GM19025 (cell line): ENCODE measurements at regions not wholly inside any gene's neighbourhood (a gene's known extent, or its start where the extent isn't known, plus 50 kb on each side); places are given as distances from the start of the nearest gene placed in this dataset.

ENCODE experiments used
- ATAC-seq: cut with Tn5 transposase; IDR thresholded peaks from one replicate; pipeline ENCODE4 v1.9.1; 2021; ENCODE audit warnings: mild to moderate bottlenecking, low read depth, moderate library complexity; ENCODE audit not compliant: unreplicated experiment

GRCh38 chr1:221905802-221906201 is 163.9 kb upstream of the DUSP10 start:
- no peak for ATAC-seq

GRCh38 chr1:221904319-221904718 is 162.4 kb upstream of the DUSP10 start:
- no peak for ATAC-seq

GRCh38 chr1:221903594-221903993 is 161.7 kb upstream of the DUSP10 start:
- ATAC-seq: no peak

GRCh38 chr1:221902961-221903360 is 161.1 kb upstream of the DUSP10 start:
- no peak for ATAC-seq

GRCh38 chr1:221900678-221901077 is 158.8 kb upstream of the DUSP10 start:
- ATAC-seq: no peak

GRCh38 chr1:221897321-221897721 is 155.4 kb upstream of the DUSP10 start:
- ATAC-seq: no peak

GRCh38 chr1:221892301-221892830 is 150.5 kb upstream of the DUSP10 start:
- ATAC-seq: no peak

GRCh38 chr1:221891708-221892107 is 149.8 kb upstream of the DUSP10 start:
- ATAC-seq: no peak

GRCh38 chr1:221888801-221889200 is 146.9 kb upstream of the DUSP10 start:
- ATAC-seq: no peak

GRCh38 chr1:221888218-221888617 is 146.3 kb upstream of the DUSP10 start:
- ATAC-seq: no peak

GRCh38 chr1:221887758-221888157 is 145.9 kb upstream of the DUSP10 start:
- ATAC-seq: no peak

GRCh38 chr1:221887415-221887746 is 145.5 kb upstream of the DUSP10 start:
- no peak for ATAC-seq

GRCh38 chr1:221886743-221887414 is 145.0 kb upstream of the DUSP10 start:
- ATAC-seq: no peak

GRCh38 chr1:221886311-221886710 is 144.4 kb upstream of the DUSP10 start:
- no peak for ATAC-seq

- no peak for ATAC-seq
These were observed 142.9 kb upstream of the DUSP10 start for GRCh38 chr1:221884821-221885220.

GRCh38 chr1:221881805-221882581 is 140.1 kb upstream of the DUSP10 start:
- ATAC-seq: no peak

GRCh38 chr1:221880182-221880581 is 138.3 kb upstream of the DUSP10 start:
- ATAC-seq: no peak

- ATAC-seq: peak; percentile 72
These were observed 136.2 kb upstream of the DUSP10 start for GRCh38 chr1:221878134-221878533.

GRCh38 chr1:221877311-221877710 is 135.4 kb upstream of the DUSP10 start:
- no peak for ATAC-seq

GRCh38 chr1:221875004-221875330 is 133.1 kb upstream of the DUSP10 start:
- ATAC-seq: no peak

GRCh38 chr1:221874285-221875003 is 132.6 kb upstream of the DUSP10 start:
- ATAC-seq: no peak
